HCEC 1CT (cell line): ENCODE measurements at regions not wholly inside any gene's neighbourhood (a gene's known extent, or its start where the extent isn't known, plus 50 kb on each side); places are given as distances from the start of the nearest gene placed in this dataset.
"Not testable (repeated sequence)": the region's sequence is repeated elsewhere in the genome, so short reads cannot be mapped to it uniquely, and the experiment has no call there.

Experiments
- DNase-seq: peaks from one replicate; pipeline ENCODE4 v3.0.0-alpha.2; 2017

DNA sequence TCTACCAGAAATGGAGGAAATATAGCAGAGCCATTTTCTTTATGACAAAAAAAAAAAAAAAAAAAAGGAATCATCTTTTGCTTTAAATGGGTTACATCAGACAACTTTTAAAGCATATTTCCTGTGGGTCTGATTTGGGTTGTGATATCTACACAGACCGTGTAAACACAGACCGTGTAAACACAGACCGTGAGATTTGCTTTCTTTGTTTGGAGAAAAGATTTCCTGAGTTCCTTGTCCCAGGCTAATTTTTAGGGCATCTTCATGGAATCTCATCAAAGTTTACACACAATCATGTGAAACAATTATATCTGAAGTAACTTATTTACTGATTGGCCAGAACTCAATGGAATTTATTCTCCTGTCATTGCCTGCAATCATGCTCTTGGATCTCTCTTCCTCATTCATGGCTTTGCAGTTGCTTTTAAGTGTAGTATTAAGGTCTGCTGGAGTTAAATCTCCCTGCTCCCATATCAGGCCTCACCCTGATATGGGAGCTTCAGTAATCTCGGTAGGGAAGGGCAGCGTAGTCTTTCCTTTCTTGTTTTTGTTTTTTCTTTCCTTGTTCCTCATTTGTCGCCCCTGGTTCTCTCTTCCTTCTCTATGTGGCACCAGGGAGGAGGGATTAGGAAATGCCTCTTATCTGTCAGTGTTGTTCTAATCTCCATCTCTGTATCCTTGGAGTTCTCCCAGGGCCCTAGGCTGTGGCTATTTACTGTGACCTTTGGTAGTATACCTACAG, 248.6 kb upstream of the JADE1 start:
- no peak for DNase-seq

DNA sequence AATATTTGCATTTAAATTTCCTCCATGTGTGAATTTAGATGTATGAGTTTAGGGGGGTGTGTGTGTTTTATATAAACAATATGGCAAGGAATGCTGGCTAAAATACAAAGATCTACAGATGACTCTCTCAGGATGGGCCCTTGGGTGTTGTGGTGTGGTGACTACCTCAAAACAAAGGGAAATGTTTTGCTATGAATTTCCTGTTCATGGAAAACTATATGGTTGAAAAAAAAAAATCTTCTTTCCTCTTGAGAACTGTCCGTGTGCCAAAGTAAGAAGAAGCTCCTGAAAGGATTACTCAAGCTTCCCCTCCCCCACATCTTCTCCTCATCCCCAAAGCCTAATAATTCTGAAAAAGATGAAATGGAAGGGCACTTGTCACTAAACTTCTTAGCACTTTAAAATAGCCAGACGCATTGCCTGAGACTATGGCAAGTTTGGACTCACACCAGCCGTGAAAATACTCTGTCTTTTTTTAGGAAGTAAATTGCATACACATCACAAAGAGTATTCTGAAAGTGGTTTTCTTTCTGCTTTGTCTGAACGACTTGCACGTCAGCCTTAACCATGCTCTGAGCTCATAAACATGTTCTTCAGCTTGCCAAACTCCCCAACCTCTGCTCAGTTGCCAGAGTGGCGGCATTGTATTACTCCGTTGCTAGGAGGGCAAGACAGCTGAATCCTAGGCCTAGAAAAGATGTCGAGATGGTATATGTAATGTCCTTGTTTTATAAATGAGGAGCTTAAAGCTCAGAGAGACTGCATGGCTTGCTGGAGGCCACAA, 250.4 kb upstream of the JADE1 start:
- DNase-seq, result no peak

DNA sequence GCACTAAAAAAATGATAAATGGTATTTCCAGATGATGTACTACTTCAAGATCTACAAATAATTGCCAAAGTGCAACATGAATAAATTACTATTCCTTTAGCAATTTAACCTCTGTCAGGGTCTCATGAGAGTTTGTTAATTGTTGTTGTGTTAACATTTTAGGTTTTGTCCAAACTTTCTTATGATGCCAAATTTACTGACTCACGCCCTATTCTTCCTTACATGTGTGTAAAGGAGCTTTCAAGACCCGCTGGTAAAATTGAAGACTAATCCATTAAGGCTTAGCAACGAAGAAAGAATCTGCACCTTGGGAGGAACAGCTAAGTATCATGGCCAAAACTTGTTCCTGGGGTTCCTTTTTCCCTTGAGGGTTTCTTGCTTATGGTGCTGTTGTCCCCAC, 252.7 kb upstream of the JADE1 start:
- DNase-seq, result no peak

DNA sequence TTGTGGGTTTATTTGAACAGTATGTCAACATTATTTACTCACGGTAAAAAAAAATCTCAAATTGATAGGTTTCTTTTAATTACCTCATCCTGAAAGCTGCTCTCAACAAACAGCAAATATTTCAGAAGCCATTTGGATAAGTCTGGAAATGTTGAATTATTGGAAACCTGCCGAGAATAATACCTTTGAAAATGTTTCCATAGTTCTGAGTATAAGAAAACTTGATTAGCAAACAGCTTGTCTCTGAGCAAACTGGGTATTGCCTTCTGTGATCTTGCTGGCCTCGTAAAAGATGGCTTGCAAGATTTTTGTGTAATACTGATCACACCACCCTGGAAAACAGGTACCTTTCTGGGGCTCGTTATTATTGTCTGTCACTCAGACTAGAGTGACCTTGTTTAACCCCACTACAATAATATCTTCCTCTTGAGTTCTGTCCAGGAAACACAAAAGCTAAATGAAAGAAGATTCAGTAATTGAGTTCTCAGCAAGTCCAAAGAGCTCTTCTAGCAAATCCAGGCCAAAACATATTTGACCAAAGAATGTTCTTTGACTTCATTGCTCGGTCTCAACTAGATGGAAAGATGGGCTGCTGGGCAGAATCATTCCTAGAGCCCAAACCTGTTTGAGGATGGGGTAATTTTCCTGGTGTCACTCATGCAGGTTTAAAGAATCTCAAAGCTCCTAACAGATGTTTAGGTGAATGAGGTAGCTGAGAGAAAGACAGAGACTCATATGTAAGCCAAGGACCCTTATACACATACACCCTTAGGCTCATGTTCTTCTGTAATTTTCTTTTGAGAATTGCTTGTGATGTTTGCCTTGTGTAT, 255.6 kb upstream of the JADE1 start:
- DNase-seq, result no peak

DNA sequence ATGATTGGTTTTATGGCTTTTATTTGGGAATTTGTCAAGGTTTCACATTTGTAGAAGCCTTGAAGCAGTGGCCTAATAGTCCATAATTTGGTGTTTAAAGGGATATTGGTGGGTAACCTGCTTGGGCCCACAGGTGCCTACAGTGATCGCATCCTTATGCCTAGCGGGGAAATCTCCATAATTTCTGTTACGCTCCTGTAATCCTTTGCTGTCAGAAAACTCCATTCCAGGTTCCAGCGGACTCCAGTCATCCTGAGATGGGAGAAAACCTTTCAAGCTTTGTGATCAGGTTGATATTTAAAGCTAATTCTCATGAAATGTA, 257.0 kb upstream of the JADE1 start:
- no peak for DNase-seq

DNA sequence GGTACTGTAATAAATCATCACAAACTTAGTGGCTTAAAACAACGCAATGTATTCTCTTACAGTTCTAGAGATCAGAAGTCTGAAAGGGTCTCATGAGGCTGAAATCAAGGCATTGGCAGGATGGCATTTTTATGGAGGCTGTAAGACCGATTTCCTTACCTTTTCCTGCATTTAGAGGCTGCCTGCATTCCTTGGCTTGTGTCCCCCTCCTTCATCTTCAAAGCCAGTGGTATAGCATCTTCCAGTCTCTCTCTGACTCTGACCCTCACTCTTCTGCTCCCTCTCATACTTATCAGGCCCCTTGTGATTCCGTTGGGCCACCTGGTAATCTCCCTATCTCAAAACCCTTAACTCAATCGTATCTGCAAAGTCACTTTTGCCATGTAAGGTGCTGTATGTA, 258.2 kb upstream of the JADE1 start:
- no peak for DNase-seq

DNA sequence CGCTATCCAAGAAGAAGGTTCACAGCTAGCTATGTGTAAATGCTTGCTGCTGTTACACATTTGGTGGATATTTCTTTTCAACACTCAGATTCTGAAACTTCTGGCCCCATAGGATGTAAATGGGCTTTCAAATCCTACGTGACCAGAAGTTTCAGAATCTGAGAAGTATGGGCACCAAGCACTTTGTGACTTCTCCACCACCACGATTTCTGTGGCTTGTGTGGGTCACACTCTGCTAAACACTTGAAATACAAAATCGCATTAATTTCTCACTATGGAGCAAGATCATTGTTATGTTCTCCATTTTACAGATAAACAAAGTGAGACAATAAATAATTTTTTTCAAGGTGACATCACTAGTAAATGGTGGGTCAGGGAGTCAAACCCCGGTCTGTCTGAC, 259.4 kb upstream of the JADE1 start:
- no peak for DNase-seq

DNA sequence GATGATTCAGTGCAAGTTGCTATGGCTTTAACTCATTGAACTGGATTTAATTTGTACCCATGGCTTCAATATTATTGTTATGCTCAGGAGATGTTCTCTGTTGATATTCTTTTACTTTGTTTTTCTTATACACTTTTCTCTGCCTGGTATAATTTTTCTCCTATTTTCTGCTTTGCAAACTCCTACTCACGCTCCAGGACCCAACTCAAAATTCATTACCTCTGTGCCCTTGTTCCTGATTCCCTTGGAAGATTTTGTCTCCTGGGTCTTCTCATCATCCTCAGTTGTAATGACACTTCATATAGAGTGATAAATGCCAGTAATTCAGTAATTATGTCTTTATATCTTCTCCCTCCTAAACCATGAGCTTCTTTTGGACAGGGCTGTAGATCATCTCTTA, 259.9 kb upstream of the JADE1 start:
- no peak for DNase-seq

DNA sequence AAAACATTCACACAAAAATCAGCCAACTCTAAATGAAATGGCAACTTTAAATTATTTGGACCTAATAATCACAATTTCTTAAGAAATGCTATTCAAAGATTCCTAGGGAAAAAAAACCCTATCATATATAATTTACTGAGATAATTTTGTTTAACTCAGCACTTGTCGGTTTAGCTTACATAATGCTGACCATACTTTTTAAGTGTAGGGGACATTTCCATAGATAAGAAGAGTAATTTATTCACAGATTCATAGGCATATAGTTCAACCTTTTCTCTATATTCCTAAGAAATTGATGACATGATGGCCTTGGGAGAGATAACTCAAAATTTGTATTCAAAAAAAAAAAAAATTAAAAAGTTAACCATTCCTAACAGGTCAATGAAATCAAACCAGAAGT, 260.8 kb upstream of the PGRMC2 start:
- no peak for DNase-seq

DNA sequence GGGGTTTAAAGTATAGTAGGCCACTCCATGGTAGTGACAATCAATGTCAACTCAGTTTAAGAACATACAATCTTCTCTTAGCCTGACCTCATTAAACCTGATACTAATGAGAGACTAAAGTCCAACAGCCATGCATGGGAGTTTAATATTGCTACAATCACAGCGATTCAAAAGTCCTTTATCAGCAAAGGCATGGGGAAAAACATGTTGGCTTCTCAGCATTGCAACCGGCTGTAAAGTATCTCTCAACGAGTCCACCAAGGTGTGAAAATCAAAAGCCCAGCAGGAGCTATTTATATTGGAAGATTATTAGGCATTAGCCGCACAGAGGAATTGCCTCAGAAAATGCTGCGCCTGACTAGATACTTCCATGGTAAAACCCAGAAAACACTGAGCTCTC, 256.7 kb upstream of the PGRMC2 start:
- no peak for DNase-seq

DNA sequence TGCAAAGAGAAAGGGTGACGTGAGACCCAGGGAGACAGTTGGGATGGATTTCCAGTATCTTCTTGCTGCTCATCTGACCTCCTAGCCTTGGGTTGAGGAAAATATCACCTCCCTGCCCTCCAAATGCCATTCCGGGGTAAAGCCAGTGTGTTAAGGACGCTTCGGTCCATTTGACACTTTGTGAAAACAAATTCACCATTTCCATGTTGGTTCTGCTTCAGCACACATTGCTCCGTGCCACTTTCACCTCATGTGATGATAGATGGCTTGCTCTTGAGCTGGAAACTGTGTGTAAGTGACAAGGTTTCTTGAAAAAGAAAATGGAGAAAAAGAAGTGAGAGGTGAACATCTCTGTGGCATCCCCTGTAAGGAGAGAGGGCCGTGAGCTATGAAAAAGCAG, 256.1 kb upstream of the PGRMC2 start:
- no peak for DNase-seq

DNA sequence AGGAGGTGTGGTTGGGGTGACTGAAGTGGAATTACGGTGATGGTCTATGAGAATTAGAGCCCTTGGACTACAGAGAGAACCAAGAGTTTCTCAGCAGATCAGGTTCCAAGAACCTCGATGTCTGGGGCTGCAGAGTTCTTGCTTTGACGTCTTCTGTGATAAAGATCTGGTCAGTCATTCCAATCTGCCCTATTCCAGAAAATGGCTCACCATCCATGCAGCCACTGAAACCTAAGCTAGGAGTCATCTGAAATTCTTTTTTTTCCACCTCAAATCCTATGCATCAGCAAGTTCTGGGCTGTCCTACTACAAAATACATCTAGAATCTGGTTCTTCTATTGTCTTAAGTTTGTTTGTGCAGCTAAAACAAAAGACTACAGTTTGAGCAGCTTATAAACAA, 254.4 kb upstream of the PGRMC2 start:
- no peak for DNase-seq

DNA sequence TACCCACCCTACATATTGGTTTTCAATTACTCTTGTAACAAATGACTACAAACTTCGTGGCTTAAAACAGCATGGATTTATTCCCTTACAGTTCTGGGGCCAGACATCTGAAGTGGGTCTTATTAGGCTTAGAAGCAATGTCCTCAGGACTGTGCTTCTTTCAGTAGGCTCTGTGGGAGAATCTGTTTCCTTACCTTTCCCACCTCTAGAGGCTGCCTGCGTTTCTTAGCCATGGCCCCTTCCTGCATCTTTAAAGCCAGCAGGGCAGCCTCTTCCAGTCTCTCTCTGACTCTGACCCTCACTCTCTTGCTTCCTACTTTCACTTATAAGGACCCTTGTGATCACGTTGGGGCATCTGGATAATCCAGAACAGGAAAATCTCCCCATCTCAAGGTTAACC, 252.5 kb upstream of the PGRMC2 start:
- DNase-seq, result no peak

DNA sequence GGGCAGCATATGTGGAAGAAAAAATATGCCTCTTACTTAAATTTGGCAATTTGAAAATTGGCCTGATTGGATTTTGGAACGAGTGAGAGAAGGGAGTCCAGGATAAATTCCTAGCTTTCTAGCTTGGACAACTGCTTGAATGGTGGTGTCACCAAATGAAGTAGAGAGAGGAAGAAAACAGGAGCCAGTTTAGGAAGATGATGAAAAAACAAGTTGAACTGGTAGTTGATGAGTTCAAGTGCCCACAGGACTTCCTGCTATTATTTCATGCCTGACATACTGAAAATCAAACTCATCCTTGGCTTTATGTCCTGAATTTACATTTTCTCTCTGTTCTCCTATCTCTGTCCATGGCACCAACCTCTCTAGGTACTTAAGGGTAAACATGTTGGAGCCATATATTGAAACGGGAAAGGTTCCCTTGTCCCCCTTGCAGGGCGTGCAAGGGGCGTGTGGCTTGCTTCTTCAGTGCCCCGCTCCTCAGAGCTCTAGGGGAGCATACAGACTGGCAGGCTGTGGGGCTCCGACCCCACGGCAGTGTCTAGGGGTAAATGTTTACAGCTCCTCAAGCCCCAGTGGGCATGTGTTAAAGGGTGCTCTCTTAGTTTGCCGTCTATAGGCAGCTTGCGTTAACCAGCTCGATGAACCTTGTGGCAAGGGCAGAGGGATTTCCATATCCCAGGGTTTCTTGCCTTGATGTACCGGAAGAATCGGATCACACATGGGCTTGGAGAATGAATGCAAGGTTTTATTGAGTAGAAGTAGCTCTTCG, 250.7 kb upstream of the PGRMC2 start:
- DNase-seq, result no peak

DNA sequence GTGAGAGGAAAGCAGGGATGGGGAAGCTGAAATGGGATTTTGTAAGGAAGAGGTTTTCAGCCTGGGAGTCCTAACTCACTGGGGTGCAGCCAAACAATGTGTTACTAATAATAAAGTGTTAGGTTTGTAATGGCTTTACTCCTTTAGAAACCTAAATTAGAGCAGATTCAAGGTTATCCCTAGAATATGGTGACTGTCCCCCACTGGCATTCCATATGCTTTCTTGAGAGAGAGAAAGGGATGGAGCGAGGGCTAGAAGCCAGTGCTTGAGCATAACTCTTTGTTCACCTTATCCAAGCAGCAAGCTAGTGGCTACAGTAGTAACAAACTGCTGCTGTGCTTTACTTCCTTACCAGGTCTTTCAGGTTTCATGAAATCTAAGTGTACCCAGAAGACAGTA, 249.1 kb upstream of the PGRMC2 start:
- DNase-seq, result no peak

DNA sequence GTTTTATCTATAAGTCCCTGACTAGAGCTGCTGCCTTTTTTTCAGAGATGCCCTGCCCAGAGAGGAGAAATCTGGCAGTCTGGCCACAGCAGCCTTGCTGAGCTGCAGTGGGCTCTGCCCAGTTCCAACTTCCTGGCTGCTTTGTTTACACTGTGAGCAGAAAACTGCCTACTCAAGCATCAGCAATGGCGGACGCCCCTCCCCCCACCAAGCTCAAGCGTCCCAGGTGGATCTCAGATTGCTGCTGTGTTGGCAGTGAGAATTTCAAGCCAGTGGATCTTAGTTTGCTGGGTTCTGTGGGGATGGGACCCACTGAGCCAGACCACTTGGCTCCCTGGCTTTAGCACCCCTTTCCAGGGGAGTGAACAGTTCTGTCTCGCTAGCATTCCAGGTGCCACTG, 247.9 kb upstream of the PGRMC2 start:
- not testable (repeated sequence) for DNase-seq

DNA sequence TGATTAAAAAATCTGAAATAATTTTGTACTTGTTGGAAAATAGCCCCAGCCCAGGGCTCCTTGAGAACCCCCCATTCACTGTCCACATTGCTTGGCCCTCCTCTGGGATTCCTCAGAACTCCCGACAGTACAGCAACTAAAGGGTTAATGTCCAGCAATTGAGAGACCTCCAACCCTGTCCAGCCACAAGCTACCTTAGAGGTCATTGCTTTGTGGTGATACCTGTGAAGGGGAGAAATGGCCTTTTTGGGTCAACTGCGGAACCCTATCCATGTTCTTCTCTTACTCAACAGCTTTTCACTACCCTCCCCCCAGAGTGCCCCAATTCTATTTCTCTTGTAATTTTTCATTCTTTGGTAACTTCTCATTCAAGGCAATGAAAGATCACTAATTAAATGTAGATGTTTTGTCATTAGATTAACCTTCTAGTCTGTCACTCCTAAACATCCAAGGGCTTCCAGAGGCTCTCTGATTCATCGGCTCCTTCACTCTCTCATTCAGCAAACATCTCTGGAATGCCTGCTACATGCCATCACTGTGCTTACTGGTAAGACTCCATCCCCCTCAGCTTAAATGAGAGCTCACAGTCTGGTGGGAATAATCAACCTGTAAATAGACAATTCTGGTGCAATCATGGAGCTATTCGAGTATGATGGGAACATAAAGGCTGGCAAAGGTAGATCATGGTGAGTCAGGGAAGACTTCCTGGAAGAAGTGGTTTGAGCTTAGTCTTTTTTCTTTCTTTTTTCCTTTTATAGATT, 241.4 kb upstream of the PGRMC2 start:
- peak; percentile 92 for DNase-seq

DNA sequence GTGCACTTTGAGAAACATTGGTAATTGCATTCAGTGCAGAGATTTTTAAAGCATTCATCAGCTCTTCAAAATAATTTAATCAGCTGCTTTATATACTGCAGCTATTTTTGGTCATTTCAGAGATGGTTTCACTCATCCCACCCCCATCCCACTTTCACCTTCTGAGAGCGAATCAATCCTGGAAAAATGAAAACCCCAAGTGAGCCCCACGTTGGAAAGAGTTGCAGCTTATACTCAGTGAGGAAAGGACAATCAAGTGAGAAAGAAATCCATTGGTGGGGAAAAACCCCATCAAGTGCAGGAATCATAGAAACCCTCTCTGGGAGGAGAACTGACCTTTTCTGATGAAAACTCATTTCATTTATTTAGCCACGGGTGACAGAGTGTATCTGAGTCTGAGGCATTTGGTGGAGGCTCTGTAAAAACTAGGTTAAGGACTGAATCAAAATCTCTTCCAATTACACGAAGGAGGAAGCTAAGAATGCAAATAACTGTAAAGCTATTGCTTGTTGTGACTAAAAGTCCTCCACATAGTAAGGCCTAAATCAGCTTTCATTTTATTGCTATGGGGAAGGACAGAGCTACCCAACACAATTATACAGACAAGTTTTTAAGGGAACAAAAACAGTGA, 240.4 kb upstream of the PGRMC2 start:
- no peak for DNase-seq

DNA sequence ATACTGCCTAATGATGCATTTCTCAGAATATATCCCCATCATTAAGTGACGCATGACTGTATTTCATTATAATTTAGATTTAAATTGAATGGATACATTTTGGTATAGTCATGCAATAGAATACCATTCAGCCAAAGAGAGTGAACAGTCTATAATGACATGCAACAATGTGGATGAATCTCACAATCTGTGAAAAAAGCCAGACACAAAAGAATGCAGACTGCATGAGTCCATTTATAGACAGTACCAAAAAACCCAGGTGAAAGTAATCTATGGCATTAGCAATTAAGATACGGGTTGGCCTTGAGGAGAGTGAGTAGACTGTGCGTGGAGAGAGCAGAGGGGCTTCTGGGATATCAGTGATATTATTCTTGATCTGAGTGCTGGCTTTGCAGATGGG, 239.7 kb upstream of the PGRMC2 start:
- no peak for DNase-seq

DNA sequence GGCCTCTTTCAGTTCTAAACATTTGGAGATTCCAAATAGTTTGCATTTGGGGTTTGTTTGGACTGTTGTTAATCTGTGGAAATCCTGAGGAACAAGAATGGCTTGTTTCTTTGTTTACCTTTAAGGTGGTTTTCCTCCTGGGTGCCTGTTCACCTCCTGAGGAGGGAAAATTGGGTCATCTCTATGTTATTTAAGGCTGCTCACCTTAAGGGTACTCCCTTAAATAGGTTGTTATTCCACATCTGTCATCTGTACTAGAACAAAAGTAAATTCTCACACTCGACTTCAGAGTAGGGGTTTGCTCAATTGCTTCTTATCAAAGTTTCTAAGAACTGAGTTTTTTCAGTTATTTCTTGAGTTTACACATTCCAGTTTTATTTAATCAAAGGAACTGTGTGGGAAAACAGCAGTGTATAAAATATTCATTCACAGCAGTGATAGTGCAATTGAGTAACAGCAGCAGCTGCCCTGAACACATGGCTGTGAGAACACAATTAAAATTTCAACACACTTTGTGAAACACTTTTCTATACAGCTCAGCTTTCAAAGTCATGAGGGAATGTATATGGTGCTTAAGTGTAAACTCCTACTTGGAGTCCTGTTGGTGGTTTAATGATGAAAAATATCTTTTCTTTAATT, 238.5 kb upstream of the PGRMC2 start:
- peak; percentile 27 for DNase-seq

DNA sequence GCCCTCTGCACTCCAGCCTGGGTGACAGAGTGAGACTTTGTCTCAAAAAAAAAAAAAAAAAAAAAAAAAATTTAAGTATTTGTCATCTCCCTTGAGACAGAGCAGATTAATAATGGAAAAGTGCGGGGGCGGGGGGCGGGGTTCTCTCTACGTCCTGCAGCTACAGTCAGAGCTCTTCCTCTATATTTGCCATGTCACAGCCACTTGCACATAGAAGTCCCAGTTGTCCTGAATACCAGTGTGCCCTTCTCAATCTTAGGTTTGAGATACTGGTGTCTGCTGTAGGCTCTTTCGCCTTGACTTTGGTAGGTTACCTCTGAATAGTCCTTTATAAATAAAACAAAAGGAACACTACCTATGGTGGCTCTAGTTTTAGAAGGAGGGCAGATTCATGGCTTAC, 237.8 kb upstream of the PGRMC2 start:
- no peak for DNase-seq
